ENCODE measurements at regions not wholly inside any gene's neighbourhood (a gene's known extent, or its start where the extent isn't known, plus 50 kb on each side); places are given as distances from the start of the nearest gene placed in this dataset.

- H3F3A ChIP-seq (ENCODE audit: low read depth), result no peaks in the 10 kb centered on the region
- Mint-ChIP-seq H3K4me1 (peaks cover 2% of the 10 kb centered on the region), H3K4me3 (no peak overlapping the region), H3K27ac (no peak overlapping the region), H3K27me3 (ENCODE audit: insufficient read depth, low read depth) (peaks cover 4% of the 10 kb centered on the region), H3K36me3 (no peaks in the 10 kb centered on the region), H3K9me3 (no peaks in the 10 kb centered on the region)
- no peaks in the 10 kb centered on the region for H3K4me1 ChIP-seq
- no peaks in the 10 kb centered on the region for H3K36me3 ChIP-seq
- no peaks in the 10 kb centered on the region for H3K27me3 ChIP-seq
- no peak overlapping the region for H3K4me2 ChIP-seq
- H3K9ac ChIP-seq, result no peak overlapping the region
- TF ChIP-seq EZH2 (IDR thresholded peaks at IDR 0.05) (no peak), EZH2phosphoT487 (IDR thresholded peaks at IDR 0.05) (no peak), CTCF (IDR thresholded peaks at IDR 0.05) (no peak)
- no peak overlapping the region for H3K27ac ChIP-seq
- no peaks in the 10 kb centered on the region for H3K9me3 ChIP-seq (ENCODE audit: low read depth)
- DNase-seq (ENCODE audit: low spot score), result no peak
- no peaks in the 10 kb centered on the region for H4K20me1 ChIP-seq (ENCODE audit: low read depth)
- no peak overlapping the region for H3K4me3 ChIP-seq
- no peak overlapping the region for H2AFZ ChIP-seq (replicated peaks)
- no peaks in the 10 kb centered on the region for H3K79me2 ChIP-seq (ENCODE audit: low read depth)
Observed at GRCh38 chr15:87419344-87419743, 837.2 kb downstream of the NTRK3 start.

GRCh38 chr15:87416591-87417257 is 839.8 kb downstream of the NTRK3 start:
- no peaks in the 10 kb centered on the region for H3K4me1 ChIP-seq
- Mint-ChIP-seq H3K4me1 (peaks cover 7% of the 10 kb centered on the region), H3K36me3 (no peaks in the 10 kb centered on the region), H3K27me3 (ENCODE audit: insufficient read depth, low read depth) (peaks cover 4% of the 10 kb centered on the region), H3K4me3 (no peak overlapping the region), H3K27ac (no peak overlapping the region), H3K9me3 (no peaks in the 10 kb centered on the region)
- no peak overlapping the region for H2AFZ ChIP-seq (replicated peaks)
- H3K9me3 ChIP-seq (ENCODE audit: low read depth), result no peaks in the 10 kb centered on the region
- H3K27ac ChIP-seq, result no peak overlapping the region
- H4K20me1 ChIP-seq (ENCODE audit: low read depth), result no peaks in the 10 kb centered on the region
- no peaks in the 10 kb centered on the region for H3K79me2 ChIP-seq (ENCODE audit: low read depth)
- H3K9ac ChIP-seq, result no peak overlapping the region
- H3F3A ChIP-seq (ENCODE audit: low read depth), result no peaks in the 10 kb centered on the region
- TF ChIP-seq EZH2 (IDR thresholded peaks at IDR 0.05) (no peak), EZH2phosphoT487 (IDR thresholded peaks at IDR 0.05) (no peak), CTCF (IDR thresholded peaks at IDR 0.05) (no peak)
- H3K36me3 ChIP-seq, result no peaks in the 10 kb centered on the region
- no peaks in the 10 kb centered on the region for H3K27me3 ChIP-seq
- H3K4me3 ChIP-seq, result no peak overlapping the region
- H3K4me2 ChIP-seq, result no peak overlapping the region
- DNase-seq (ENCODE audit: low spot score), result no peak

- Histone ChIP-seq H3K79me2 (ENCODE audit: low read depth) (no peaks in the 10 kb centered on the region), H3K27me3 (no peaks in the 10 kb centered on the region), H3K9me3 (ENCODE audit: low read depth) (no peaks in the 10 kb centered on the region), H3K9ac (no peak overlapping the region), H4K20me1 (ENCODE audit: low read depth) (no peaks in the 10 kb centered on the region), H3K27ac (no peak overlapping the region), H3K4me2 (no peak overlapping the region), H3K4me3 (no peak overlapping the region), H3K36me3 (no peaks in the 10 kb centered on the region), H3F3A (ENCODE audit: low read depth) (no peaks in the 10 kb centered on the region), H3K4me1 (no peaks in the 10 kb centered on the region), H2AFZ (replicated peaks) (peak overlapping the region; percentile 46)
- H3K9me3 Mint-ChIP-seq, result no peaks in the 10 kb centered on the region
- no peak overlapping the region for H3K4me3 Mint-ChIP-seq
- H3K27me3 Mint-ChIP-seq (ENCODE audit: insufficient read depth, low read depth), result no peaks in the 10 kb centered on the region
- H3K36me3 Mint-ChIP-seq, result no peaks in the 10 kb centered on the region
- H3K27ac Mint-ChIP-seq, result no peak overlapping the region
- TF ChIP-seq EZH2phosphoT487 (IDR thresholded peaks at IDR 0.05) (no peak), EZH2 (IDR thresholded peaks at IDR 0.05) (no peak), CTCF (IDR thresholded peaks at IDR 0.05) (no peak)
- DNase-seq (ENCODE audit: low spot score), result no peak
- peaks cover under 1% of the 10 kb centered on the region for H3K4me1 Mint-ChIP-seq
Observed at GRCh38 chr15:87408902-87409301, 847.6 kb downstream of the NTRK3 start.

All from neural progenitor cell (in vitro differentiated cells).